NCI-H1436 (cell line): ENCODE measurements at regions not wholly inside any gene's neighbourhood (a gene's known extent, or its start where the extent isn't known, plus 50 kb on each side); places are given as distances from the start of the nearest gene placed in this dataset.
"Not testable (repeated sequence)": the region's sequence is repeated elsewhere in the genome, so short reads cannot be mapped to it uniquely, and the experiment has no call there.

Source experiments
- DNase-seq: peaks from one replicate; lab custom pipeline; 2025; lab: John Stamatoyannopoulos, UW

DNA sequence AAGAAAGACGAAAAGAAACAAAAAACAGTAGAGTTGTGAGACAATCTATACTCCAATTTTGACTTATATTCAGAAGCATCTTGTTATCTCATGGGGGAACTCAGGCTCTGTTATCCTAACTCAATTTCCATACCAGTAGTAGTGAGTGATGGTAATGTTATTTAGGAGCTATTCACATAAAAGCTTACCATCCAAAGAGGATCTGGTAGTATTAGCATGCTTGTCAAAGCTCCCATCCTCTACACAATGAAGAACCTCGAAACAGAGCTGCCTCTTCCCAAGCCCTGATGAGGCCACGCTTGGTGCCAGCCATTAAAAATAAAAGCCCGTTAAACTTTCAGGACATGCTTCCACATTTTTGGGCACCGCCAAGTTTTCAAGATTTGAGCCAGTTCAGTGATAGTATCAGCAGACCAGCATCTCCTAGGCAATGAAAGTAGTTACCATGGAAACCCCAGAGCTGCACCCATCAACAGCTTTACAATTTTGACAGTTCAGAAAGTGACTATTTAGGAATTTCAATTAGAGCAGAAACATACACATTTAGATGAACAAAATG lies 173.3 kb downstream of the CD83 start:
- no peak for DNase-seq

DNA sequence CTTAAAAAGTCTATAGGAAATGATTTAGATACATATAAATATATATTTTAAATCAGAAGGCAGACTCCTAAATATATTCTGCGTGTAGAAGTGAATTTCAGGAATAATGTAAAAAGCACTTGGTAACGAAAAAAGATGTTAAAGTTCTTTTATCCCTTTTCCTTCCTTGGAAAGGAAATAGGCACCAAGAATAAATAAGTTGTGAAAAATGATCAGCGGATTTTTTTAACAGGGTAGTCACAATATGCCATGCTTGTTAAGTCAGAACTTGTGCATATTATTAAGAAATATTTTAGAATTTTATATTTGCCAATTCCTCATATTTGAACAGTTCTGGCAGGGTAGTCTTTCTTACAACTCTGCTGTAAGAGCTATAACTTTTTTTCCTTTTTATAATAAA lies 173.8 kb downstream of the CD83 start:
- DNase-seq = no peak

DNA sequence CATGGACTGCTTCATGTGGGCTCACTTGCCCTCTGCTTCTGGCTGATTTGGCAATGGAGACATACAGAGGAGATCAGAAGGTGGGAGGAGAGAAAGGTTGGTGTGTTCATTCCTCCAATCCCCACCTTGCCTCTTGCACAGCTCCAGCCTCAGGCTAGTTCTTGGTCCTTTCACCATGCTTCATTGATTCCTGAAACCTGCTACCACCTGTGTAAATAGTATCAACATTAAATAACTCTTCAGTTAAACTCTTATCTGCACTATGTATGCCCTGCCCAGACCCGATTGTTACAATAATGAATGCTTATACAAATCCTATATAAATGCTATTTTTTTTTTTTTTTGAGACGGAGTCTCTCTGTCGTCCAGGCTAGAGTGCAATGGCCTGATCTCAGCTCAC lies 174.5 kb downstream of the CD83 start:
- DNase-seq = peak; percentile 41

DNA sequence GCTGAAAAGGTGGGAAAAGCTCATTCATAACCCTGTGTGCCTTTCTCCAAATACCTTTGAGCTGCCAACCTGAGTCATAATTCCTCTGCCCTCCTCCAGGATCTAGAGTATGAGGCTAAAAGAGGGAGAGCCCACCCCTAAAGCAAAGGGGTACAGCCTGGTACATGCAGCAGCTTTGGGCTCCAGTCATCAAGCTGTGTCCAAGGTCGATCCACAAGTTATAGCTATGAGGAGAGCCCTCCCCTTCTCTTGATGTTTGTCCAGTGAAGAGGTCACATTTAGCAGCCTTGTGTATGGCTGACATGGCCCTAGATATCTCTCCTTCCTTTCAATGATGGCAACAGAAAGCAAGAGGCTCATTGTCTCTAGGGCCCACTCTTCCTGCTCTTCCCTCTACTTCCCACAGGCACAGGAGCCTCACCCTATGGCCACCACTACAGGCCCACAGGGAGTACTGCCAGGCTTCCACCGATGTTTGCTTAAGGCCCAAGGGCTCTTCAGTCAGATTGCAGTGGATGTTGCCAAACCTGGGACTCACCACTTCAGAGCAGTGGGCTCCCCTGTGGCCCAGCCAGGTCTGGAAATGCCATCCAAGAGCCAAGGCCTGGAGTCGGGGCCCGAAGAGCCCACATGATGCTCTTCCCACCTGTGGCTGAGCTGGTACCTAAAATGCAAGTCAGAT lies 176.8 kb downstream of the CD83 start:
- no peak for DNase-seq

DNA sequence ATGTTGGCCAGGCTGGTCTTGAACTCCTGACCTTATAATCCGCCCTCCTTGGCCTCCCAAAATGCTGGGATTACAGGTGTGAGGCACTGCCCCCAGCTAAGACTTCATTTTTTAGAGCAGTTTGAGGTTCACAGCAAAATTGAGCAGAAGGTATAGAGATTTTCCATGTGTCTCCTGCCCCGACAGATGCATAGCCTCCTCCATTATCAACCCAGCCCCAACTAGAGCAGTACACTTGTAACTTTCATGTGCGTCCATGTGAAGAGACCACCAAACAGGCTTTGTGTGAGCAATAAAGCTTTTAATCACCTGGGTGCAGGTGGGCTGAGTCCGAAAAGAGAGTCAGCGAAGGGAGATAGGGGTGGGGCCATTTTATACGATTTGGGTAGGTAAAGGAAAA lies 179.1 kb downstream of the CD83 start:
- DNase-seq = not testable (repeated sequence)

DNA sequence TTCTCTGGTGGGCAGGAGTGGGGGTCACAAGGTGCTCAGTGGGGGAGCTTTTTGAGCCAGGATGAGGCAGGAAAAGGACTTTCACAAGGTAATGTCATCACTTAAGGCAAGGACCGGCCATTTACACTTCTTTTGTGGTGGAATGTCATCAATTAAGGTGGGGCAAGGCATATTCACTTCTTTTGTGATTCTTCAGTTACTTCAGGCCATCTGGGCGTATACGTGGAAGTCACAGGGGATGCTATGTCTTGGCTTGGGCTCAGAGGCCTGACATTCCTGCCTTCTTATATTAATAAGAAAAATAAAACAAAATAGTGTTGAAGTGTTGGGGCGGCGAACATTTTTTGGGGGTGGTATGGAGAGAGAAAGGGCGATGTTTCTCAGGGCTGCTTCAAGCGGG lies 179.5 kb downstream of the CD83 start:
- not testable (repeated sequence) for DNase-seq

DNA sequence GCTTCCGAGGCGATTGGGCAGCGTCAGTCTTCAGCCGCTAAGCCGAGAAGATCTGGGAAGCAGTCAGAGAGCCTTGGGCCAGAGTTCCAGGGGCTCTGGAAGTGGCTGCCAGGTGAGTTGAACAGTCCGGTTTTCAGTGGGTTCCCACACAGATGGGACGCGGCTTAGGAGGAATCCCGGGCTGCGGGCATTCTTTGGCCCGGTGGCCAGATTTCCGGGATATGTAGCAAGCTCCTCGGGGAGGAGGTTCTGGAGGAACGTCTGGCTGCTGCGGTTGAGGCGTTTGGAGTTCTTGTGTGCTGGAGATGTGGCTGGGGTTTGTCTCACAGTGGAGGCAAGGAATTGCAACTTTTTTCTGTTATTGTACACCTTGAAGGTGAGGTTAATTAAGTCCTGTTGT lies 182.6 kb downstream of the CD83 start:
- DNase-seq = not testable (repeated sequence)

DNA sequence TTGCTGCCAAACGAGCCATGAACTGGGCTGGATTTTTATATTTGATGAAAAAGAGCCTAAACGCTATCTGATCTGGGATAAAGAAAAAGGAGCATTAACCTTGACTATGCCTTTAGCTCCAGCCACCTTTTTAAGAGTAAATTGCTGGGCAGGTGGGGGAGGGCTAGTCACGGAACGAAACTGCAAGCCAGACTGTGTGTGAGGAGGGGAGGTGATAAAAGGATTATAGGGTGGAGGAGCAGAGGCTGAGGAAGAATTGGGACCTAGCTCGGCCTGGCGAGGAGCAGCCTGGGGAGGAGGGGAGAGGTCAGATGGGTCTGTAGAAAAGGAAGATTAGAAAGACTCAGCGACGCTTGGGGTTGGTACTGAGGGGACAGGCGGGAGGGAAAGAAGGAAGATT lies 183.1 kb downstream of the CD83 start:
- not testable (repeated sequence) for DNase-seq

DNA sequence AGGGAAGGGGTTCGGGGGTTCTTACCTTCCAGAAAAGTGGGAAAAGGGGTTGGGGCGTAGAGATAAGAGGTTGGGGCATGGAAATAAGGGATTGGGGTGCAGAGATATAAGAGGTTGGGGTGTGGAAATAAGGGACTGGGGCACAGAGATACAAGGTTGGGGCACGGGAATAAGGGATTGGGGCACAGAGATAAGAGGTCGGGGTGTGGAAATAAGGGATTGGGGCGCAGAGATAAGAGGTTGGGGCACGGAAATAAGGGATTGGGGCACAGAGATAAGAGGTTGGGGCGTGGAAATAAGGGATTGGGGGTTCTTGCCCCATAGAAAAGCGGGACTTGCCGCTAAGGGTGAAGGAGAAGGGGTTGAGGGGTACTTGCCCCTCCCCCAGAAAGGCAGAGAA lies 183.9 kb downstream of the CD83 start:
- DNase-seq = not testable (repeated sequence)

DNA sequence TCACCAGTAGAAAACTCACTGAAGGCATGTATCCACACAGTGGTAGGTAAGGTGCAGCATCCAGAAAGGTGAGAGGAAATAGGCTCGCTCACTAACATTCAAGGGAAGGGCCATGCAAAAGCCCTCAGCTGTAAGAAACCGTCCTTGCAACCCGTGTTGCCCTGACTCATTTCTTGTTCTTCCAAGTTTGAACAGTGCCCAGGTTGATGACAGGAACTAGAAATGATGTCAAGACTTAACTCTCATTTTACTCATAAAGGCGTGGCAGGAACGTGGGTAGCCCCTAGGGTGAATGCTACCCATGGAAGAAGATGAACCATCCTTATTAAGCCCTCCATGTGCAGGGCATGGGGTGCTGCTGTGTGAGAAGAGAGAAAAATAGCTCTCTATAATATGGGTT lies 187.6 kb downstream of the CD83 start:
- DNase-seq = no peak

DNA sequence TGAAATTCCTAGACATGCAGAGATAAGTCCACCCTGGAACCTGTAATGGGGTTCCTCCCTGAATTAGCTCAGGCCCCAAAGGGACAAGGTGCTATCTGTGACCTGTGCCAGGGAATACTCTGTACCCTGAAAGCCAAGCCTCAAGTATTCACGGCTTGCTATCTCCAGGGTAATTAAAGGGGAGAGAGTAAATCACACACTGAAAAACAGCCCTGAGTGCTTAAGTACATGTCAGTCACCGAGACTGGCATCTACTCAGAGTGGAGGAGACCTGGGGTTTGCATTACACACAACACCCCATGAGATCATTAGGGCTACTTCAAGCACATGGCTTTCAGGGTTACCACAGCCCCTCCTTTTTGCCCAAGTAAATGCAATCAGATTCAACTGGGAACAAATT lies 188.1 kb downstream of the CD83 start:
- peak; percentile 13 for DNase-seq

DNA sequence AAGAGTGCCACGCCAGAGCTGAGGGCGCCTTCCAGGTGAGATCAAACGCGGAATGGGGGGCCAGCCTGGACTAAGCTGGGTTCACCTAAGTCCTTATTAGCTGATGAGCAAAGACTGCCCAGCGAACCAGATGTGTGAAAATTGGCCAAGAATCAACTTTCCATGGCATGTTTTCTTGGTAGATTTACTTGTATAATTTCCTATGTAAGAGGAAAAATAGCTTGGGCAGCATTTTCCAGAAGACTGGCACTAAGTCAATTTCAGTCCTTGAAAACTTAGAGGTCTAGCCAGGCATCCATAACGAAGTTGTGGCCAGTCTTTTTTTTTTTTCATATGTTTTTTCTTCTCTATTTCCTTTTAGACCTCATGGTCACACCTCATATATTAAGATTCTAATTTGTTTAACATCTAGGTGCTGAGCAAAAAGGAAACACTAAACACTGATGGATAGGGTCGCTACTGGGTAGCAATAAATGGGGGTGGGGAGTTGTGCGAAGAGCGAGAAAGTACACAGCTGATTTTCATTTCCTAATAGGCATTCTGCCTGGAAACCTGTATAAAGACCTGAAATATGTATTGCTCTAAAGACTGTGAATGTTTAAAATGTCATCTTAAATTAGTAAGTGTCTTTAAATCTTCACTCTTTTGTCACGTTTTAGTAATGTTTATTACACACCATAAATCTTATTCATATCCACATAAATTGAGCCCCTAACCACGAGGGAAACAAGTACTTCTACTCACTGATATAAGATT lies 188.8 kb downstream of the CD83 start:
- DNase-seq = no peak

DNA sequence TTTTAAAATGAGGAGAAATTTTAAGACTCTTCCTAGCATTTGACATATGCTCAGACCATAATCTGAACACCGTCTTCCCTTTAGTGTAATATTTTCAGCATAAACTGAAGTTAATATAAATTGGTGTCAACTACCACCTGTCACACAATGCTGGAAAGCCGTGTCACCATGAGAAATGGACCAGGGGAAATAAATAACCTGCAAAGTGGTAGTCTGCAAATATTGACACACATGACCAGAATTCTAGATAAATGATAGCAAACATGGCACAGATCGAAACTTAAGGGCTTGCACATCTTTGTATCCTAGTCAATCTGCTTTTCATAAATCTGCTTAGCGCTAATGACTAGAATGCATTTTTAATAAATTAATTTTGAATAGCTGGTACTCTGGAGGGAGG lies 191.9 kb downstream of the CD83 start:
- DNase-seq = no peak

DNA sequence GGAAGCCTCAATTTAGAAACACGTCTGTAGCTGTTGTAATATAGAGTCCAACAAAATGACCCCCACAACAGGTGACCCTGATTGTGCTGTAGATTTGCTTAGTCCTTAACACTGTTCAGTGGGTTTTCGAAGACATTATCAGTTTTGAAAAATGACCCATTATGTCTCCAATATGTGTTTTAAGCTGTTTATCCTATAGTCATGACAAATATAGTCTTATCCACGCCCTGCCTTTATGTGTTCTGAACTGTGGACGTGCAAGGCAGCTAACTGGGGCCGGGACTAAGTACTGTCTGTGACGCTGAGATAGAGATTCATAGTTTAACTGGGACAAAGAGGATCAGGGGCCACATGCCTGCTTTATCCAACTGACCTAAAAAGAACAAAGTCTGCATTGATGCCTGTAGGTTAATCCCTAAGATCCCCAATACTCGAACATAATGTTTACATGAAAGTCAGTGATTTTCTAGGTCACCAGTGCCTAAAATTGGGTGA lies 192.4 kb downstream of the CD83 start:
- no peak for DNase-seq

DNA sequence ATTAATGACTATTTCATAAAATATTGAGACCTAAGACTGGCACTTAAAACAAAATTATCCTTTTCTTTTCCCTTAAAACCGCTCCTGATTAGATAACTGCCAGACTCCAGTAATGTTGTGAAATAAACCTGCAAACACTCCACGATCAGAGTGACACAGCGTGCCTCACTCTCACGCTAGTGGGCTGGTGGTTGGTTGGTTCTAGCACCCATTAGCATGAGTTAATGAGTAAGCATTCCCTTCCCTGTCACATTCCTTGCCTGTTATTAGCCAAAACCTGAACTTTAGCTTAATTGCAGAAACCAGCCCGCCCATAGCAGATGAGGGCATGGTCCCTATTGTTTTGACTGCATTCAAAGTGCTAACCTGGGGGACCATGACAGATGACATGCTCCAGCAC lies 193.4 kb downstream of the CD83 start:
- DNase-seq = no peak

DNA sequence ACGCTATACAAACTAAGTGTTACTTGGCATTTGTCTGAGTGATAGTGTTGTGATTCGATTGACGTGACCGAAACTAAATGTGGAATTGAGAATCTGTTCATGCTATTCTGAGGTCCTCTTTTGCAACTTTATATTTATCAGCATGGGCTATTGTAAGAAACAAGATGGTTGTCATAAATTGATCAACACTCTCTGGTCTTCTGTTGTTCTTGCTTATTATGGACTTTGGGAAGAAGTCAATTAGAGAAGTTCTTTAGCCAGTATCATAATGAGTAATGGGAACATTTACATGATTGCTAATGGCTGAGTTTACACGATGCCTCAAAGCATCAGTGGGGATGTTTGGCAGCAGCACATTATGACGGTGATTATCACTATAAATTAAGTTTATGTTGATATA lies 195.0 kb downstream of the CD83 start:
- no peak for DNase-seq

DNA sequence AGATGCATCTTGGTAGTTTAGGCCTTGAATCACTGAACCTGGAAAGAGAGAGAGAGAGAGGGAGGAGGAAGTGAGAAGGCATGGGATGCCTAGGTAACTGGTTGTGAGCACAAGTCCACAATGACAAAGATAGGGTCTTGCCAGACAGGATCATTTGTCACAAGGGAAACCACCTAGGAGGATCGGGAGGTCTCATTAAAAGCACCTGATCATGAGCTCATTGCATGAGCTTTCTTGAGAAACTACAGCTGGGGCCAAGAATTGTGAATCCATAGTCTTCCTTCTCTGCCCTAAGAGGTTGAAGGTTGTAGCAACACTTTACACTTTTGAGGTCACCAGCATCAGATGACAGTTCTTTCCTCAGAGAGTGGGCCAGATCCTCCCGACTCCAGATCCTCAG lies 195.7 kb downstream of the CD83 start:
- no peak for DNase-seq

DNA sequence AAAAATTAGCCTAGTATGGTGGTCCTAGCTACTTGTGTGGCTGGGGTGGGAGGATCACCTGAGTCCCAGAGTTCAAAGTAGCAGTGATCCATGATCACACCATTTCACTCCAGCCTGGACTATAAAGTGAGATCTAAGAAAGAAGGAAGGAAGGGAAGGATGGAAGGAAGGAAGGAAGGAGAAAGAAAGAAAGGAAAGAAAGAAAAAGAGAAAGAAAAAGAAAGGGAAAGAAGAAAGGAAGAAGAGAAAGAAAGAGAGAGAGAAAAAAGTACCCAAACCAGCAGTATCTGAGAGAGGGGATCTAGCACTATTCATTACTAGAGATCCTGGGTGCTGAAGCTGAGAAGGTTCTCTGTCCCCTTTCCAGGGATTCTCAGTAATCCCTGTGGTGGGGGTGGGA lies 197.8 kb downstream of the CD83 start:
- DNase-seq = no peak

DNA sequence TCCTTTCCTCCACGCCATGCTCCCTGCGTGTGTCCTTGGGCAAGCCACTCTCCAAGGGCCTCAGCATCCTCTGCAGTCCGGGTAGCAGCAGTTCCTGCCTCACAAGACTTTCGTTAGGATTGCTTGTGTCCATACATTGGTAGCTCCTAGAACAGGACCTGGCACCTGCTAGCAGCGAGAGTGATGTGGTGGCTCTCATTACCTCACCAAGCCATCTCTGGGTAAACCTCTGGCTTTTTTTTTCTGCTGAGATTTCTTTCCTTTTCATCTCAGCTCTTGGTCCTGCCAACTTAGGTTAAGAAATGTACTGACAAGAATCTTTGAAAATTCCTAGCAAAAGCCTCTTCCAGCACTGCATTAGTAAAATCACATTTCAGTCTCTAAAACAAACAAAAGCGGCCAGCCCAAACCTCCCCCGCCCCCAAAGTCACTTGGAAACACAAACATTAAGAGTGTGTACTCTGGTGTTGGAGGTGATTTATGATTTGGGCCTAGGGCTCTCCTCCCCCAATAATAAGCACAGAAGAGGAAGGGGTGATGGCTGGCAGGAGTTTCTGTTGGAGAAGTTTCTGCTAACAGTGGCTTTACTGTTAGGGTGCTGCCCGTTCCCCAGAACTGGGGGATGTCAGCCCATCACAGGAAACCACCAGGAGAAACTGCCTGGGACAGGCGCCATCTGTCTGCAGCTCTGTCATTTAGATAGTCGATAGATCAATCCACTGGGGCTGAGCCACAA lies 199.2 kb downstream of the CD83 start:
- DNase-seq = peak; percentile 11

DNA sequence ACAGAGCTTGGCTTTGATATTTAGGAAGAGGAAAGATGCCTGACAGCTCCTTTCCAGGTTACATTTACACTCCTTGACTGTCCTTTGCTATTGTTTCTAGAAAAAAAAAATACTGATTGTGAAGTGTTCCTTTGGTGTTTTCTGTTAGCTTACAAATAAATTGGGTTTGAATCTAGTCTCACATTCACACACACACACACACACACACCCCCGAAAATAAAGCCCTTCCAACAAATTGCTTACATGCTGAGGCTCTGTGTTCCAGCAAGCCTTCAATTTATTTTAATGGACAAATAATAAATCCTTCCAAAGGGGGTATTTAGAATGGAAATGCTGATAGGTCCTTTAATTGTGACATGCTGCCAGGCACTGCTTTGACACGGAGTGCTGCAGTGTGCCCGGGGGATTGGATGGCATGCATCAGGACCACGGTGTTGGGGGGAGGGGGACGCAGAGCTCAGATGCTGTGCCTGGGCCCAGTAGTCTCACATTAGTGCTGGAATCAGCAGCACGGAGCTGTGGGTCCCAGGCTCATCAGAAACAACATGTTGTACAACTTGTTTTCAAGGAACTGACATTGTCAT lies 199.9 kb downstream of the CD83 start:
- DNase-seq = peak; percentile 10

DNA sequence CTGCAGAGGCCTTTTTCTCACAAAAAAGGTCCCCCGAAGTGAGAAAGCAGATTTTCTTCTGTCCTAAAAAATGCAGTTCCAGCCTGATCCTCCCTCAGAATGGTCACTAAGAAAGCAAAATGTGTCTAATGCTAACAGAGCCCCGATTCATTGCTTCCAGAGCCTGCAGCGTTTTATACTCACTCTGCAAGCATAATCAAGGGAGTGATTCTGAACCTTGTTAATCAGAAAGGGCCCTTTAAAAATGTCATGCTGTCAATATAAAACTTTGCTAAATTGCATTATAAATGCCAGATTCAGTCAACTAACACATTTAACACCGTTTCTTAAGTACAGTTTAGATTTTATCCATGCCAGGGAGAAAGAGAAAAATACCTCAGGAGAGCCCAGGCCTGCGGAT lies 202.8 kb downstream of the CD83 start:
- DNase-seq = no peak
